ENCODE measurements at regions not wholly inside any gene's neighbourhood (a gene's known extent, or its start where the extent isn't known, plus 50 kb on each side); places are given as distances from the start of the nearest gene placed in this dataset.
A peak's percentile ranks its signal among the peaks of the same experiment; 100 is the strongest.

DNA sequence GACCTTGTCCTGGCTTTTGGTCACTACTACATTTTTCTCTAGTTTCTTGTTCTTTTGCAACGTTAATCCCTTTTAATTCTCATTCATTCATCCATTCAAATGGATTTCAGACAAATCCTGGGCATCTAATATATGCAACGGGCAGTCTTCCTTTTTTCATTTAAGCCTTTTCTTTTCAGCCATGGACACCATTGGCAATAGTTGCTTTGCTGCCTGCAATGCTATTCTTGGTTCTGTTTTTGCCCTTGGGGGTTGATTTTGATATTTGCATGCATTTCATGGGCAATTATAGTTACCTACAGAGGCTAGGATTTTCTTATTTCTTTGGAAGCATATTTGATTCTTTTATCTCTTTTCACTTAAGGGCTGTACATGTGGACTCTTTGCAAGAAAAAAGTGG is 180.5 kb upstream of the ARX start (continued):
- TF ChIP-seq E2F5 (CRISPR knock-in tag; conservative IDR thresholded peaks at IDR 0.05) (no peak), HES4 (CRISPR knock-in tag; IDR thresholded peaks at IDR 0.05; ENCODE audit: borderline replicate concordance) (no peak), HMG20A (CRISPR knock-in tag; IDR thresholded peaks at IDR 0.05; ENCODE audit: borderline replicate concordance) (no peak)

DNA sequence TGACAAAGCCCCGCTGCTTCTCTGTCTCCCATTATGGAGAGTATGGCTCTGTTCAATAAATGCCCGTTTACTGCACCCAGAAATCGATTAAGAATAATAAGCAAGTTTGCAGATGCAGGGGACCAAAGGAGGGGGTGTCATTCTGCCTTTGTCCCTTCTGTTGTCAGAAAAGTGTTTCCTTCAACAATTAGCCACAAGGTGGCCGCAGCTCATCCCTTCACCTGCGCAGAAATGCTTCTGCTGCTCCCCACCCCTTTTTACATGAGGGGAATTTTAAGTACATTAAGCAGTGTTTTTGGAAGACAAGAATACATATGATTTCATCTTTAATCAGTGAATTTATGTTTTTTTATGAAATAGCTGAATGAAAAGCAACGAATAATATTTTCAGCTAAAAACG is 175.6 kb upstream of the ARX start:
- POLR2A ChIA-PET = no interaction called here
- in situ Hi-C loops (cut with HindIII; ENCODE audit: extremely low pct_ligation_motif_present, low pct_unique_long_range_greater_than_20kb) (no loop called here), intact Hi-C loops (cut with micrococcal nuclease; ENCODE audit: unreplicated experiment) (no loop called here)
- Histone ChIP-seq H4K20me1 (ENCODE audit: insufficient read depth, low read length) (no peaks in the 10 kb centered on the region), H3K27ac (ENCODE audit: extremely low read length, insufficient read depth, low read length) (no peak overlapping the region), H3K79me2 (ENCODE audit: insufficient read depth, low read length) (no peaks in the 10 kb centered on the region), H3K4me1 (ENCODE audit: insufficient read depth, low read length) (no peaks in the 10 kb centered on the region), H3K4me3 (replicated peaks in 1 of 3; ENCODE audit: insufficient read depth in 1 of 3, low read depth in 2 of 3, low read length in 3 of 3) (no peak overlapping the region), H2AFZ (ENCODE audit: low read length) (no peak overlapping the region), H3K9ac (ENCODE audit: insufficient read depth, low read depth, low read length) (no peak overlapping the region), H3K27me3 (ENCODE audit: control insufficient read depth in 1 of 2, insufficient read depth in 2 of 2, low read length in 2 of 2) (no peaks in the 10 kb centered on the region), H3K36me3 (replicated peaks in 1 of 2; ENCODE audit: control insufficient read depth in 1 of 2, insufficient read depth in 2 of 2, low read length in 2 of 2) (no peaks in the 10 kb centered on the region), H3K9me3 (ENCODE audit: low read length) (no peaks in the 10 kb centered on the region), H3K4me2 (ENCODE audit: low read depth, low read length) (no peak overlapping the region)
- no peak for TF ChIP-seq RFX5 (IDR thresholded peaks at IDR 0.05; ENCODE audit: low read depth, low read length)
- no peak for TF ChIP-seq ZNF597 (CRISPR knock-in tag; IDR thresholded peaks at IDR 0.05)
- no peak for TF ChIP-seq ZNF460 (CRISPR knock-in tag; IDR thresholded peaks at IDR 0.05; ENCODE audit: borderline replicate concordance)
- no peak for TF ChIP-seq ZNF18 (CRISPR knock-in tag; IDR thresholded peaks at IDR 0.05; ENCODE audit: insufficient replicate concordance)
- TF ChIP-seq KDM6A (CRISPR knock-in tag; IDR thresholded peaks at IDR 0.05; ENCODE audit: low read depth) = no peak
- no peak for TF ChIP-seq RAD21 (CRISPR knock-in tag; IDR thresholded peaks at IDR 0.05)
- no peak for TF ChIP-seq ZBTB7A (CRISPR knock-in tag; IDR thresholded peaks at IDR 0.05)
- no peak for TF ChIP-seq BRD4 (CRISPR knock-in tag; IDR thresholded peaks at IDR 0.05)
- no peak for TF ChIP-seq ZNF75D (CRISPR knock-in tag; IDR thresholded peaks at IDR 0.05; ENCODE audit: borderline replicate concordance)
- no peak for TF ChIP-seq NFYC (CRISPR knock-in tag; IDR thresholded peaks at IDR 0.05)
- TF ChIP-seq SOX6 (IDR thresholded peaks at IDR 0.05) = no peak
- no peak for TF ChIP-seq SOX6 (CRISPR knock-in tag; IDR thresholded peaks at IDR 0.05)
- peak; percentile 44; the same call in 1 of the 3 replicates for ATAC-seq
- 14% methylated on average over 6 of the region's 7 CpGs for WGBS (ENCODE audit: low lambda C conversion rate)
- BruUV-seq (replicated peaks) = no TSS peak
- DNase-seq (ENCODE audit: low spot score) = no peak
- FAIRE-seq = no peak
- CTCF ChIA-PET (ENCODE audit: low intra/inter-chr PET ratio, low total read pairs) = no interaction called here

Data from HepG2 (cell line).